IPS DF 6.9 (cell line): ENCODE measurements at regions not wholly inside any gene's neighbourhood (a gene's known extent, or its start where the extent isn't known, plus 50 kb on each side); places are given as distances from the start of the nearest gene placed in this dataset.
"Not testable (repeated sequence)": the region's sequence is repeated elsewhere in the genome, so short reads cannot be mapped to it uniquely, and the experiment has no call there.

Experiments used
- DNase-seq: peaks from one replicate; pipeline ENCODE4 v3.0.0-alpha.2; 2013; ENCODE audit warnings: low read depth, low spot score
- H3K27ac ChIP-seq: one replicate; pipeline ENCODE4 v1.5.1; 2013; ENCODE audit warnings: low read length, control low read depth
- H3K27me3 ChIP-seq: 2 replicates; pipeline ENCODE4 v1.6.1; 2013; ENCODE audit warnings: mild to moderate bottlenecking, low read length; ENCODE audit not compliant: control insufficient read depth, insufficient read depth
- H3K36me3 ChIP-seq: 2 replicates; pipeline ENCODE4 v1.6.1; 2013; ENCODE audit warnings: low read length; ENCODE audit not compliant: control insufficient read depth, insufficient read depth
- H3K4me1 ChIP-seq: 2 replicates; pipeline ENCODE4 v1.6.1; 2013; ENCODE audit warnings: low read length; ENCODE audit not compliant: control insufficient read depth, insufficient read depth
- H3K4me3 ChIP-seq: 2 replicates; pipeline ENCODE4 v1.5.1; 2013; ENCODE audit warnings: mild to moderate bottlenecking, low read length
- H3K9me3 ChIP-seq: 2 replicates; pipeline ENCODE4 v1.6.1; 2013; ENCODE audit warnings: low read length, inconsistent platforms; ENCODE audit not compliant: control insufficient read depth, insufficient read depth
- WGBS: extraction: QIAGEN DNeasy Blood & Tissue Kit; methylation state at CpG from one replicate; pipeline ENCODE4 v1.1.7; 2013; ENCODE audit warnings: mixed read lengths, missing lambda C conversion rate; ENCODE audit not compliant: insufficient read length, insufficient coverage; 5-methylcytosine and 5-hydroxymethylcytosine counted together

GRCh38 chr4:144845411-144845810 lies 199.5 kb downstream of the HHIP start:
- Histone ChIP-seq H3K4me3 (no peak overlapping the region), H3K27me3 (no peaks in the 10 kb centered on the region), H3K36me3 (no peaks in the 10 kb centered on the region), H3K9me3 (no peaks in the 10 kb centered on the region), H3K27ac (no peak overlapping the region), H3K4me1 (no peaks in the 10 kb centered on the region)
- DNase-seq: no peak
- no CpG with 5 or more reads among the region's 8 CpGs for WGBS

DNA sequence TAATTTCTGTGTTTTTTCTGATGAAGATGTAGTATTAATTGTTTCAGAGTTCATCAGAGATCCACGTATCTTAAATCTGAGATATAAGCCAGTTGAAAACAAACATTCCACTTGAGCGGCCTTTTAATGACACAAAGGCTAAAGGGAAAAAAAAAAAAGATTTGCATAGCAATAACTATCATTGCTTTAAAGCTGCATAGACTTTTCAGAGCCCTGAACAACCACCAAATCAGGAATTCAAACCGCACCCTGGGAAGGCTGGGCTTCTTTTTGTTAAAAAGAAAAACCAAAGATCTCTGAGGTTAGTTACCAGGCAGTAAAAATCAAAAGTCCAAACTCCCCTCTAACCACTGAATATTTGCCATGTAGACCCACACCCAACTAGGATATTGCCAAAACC lies 206.0 kb downstream of the HHIP start:
- no peaks in the 10 kb centered on the region for H3K4me1 ChIP-seq
- H3K27me3 ChIP-seq: no peaks in the 10 kb centered on the region
- DNase-seq: no peak
- H3K4me3 ChIP-seq: no peak overlapping the region
- no peaks in the 10 kb centered on the region for H3K9me3 ChIP-seq
- H3K36me3 ChIP-seq: no peaks in the 10 kb centered on the region
- H3K27ac ChIP-seq: no peak overlapping the region
- no CpG with 5 or more reads among the region's 3 CpGs for WGBS

DNA sequence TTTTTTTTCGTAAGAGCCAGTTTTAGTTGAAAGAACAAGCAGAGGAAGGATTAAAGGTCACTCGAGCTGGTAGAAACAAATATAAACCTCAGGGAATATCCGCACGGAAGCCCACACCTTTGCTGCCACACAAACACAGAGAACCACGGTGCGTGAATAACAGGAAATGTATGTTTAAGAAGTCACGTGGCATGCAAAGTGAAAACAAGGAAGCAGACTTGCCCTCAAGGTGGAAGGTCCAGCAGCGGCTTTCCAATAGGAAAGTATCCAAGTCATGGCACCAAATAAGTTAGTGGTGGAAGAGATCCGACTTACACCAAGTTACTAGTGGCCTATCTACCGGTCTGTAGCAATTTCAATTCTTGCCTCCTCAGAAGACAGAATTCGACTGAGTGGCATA lies 215.5 kb downstream of the HHIP start:
- Histone ChIP-seq H3K36me3 (no peaks in the 10 kb centered on the region), H3K4me1 (no peaks in the 10 kb centered on the region), H3K27me3 (no peaks in the 10 kb centered on the region), H3K27ac (no peak overlapping the region), H3K9me3 (no peaks in the 10 kb centered on the region), H3K4me3 (no peak overlapping the region)
- WGBS: no CpG with 5 or more reads among the region's 11 CpGs
- DNase-seq: no peak

- no peak overlapping the region for H3K4me3 ChIP-seq
- no CpG with 5 or more reads among the region's 2 CpGs for WGBS
- no peaks in the 10 kb centered on the region for H3K4me1 ChIP-seq
- no peaks in the 10 kb centered on the region for H3K36me3 ChIP-seq
- no peaks in the 10 kb centered on the region for H3K9me3 ChIP-seq
- H3K27ac ChIP-seq: no peak overlapping the region
- H3K27me3 ChIP-seq: no peaks in the 10 kb centered on the region
- no peak for DNase-seq
Observed at GRCh38 chr4:144862210-144862609, 216.3 kb downstream of the HHIP start.

DNA sequence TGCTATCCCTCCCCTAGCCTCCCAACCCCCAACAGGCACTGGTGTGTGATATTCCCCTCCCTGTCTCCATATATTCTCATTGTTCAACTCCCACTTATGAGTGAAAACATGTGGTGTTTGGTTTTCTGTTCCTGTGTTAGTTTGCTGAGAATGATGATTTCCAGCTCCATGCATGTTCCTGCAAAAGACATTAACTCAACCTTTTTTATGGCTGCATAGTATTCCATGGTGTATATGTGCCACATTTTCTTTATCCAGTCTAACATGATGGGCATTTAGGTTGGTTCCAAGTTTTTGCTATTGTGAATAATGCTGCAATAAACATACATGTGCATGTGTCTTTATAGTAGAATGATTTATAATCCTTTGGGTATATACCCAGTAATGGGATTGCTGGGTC lies 218.9 kb downstream of the HHIP start:
- H3K4me3 ChIP-seq, H3K27ac ChIP-seq, H3K9me3 ChIP-seq, DNase-seq, H3K36me3 ChIP-seq, H3K4me1 ChIP-seq, H3K27me3 ChIP-seq: not testable (repeated sequence)

DNA sequence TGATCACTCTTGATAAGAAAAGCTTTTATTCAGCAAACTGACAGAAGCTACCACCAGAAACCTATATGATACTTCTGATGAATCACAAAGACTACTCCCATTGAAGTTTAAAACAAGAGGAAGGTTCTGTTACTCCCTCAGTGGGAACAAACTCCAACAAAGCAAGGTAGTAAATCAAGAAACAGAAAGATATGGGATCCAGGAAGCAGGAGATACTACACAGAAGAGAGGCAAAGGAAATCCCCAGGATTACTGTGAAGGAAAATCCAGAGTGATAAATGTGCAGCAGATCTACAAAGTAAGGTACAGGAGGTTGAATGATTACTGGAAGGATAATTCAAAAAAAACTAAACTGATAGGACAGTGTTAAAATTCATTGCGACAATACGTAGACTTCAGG lies 222.4 kb downstream of the HHIP start:
- Histone ChIP-seq H3K4me1 (no peaks in the 10 kb centered on the region), H3K36me3 (no peaks in the 10 kb centered on the region), H3K4me3 (no peak overlapping the region), H3K27ac (no peak overlapping the region), H3K27me3 (no peaks in the 10 kb centered on the region), H3K9me3 (no peaks in the 10 kb centered on the region)
- DNase-seq: no peak
- WGBS: no CpG with 5 or more reads among the region's 2 CpGs

GRCh38 chr4:144872508-144873225 lies 225.3 kb downstream of the ANAPC10 start:
- Histone ChIP-seq H3K9me3 (no peaks in the 10 kb centered on the region), H3K4me1 (no peaks in the 10 kb centered on the region), H3K36me3 (no peaks in the 10 kb centered on the region), H3K4me3 (no peak overlapping the region), H3K27ac (no peak overlapping the region), H3K27me3 (no peaks in the 10 kb centered on the region)
- no peak for DNase-seq
- no CpG with 5 or more reads among the region's 10 CpGs for WGBS

- no peaks in the 10 kb centered on the region for H3K36me3 ChIP-seq
Observed at GRCh38 chr4:144873226-144873990, 224.6 kb downstream of the ANAPC10 start.

DNA sequence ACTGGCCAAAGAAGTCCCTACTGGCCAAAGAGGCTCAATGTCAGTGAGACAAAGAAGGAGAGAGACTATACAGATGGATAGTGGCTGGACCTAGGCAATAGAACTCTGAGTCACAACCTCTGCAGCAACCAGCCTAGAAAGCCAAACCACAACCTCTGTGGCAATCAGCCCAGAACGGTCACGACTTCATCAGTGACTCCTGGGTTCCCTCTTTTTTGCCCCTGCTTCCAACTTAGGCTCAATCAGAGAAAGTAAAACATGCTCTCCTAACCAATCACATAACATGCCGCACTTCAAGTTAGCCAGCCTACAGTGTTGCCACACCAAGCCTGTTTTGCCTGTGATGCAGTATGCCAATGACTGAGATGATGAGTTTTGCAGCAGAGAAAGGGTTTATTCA lies 203.4 kb downstream of the ANAPC10 start:
- no peaks in the 10 kb centered on the region for H3K4me1 ChIP-seq
- DNase-seq: no peak

More at GRCh38 chr4:144873226-144873990, 224.6 kb downstream of the ANAPC10 start:
- Histone ChIP-seq H3K27ac (no peak overlapping the region), H3K9me3 (no peaks in the 10 kb centered on the region), H3K4me1 (no peaks in the 10 kb centered on the region), H3K27me3 (no peaks in the 10 kb centered on the region), H3K4me3 (no peak overlapping the region)
- WGBS: no CpG with 5 or more reads among the region's 3 CpGs
- DNase-seq: no peak

GRCh38 chr4:144899393-144899792 lies 198.6 kb downstream of the ANAPC10 start:
- H3K36me3 ChIP-seq: no peaks in the 10 kb centered on the region

More for the DNA sequence above, 203.4 kb downstream of the ANAPC10 start:
- no peak overlapping the region for H3K27ac ChIP-seq
- no peaks in the 10 kb centered on the region for H3K27me3 ChIP-seq
- no peak overlapping the region for H3K4me3 ChIP-seq
- H3K36me3 ChIP-seq: no peaks in the 10 kb centered on the region
- H3K9me3 ChIP-seq: no peaks in the 10 kb centered on the region
- no CpG with 5 or more reads among the region's 3 CpGs for WGBS

GRCh38 chr4:144901141-144901540 lies 196.9 kb downstream of the ANAPC10 start:
- Histone ChIP-seq H3K9me3 (no peaks in the 10 kb centered on the region), H3K27ac (no peak overlapping the region), H3K36me3 (no peaks in the 10 kb centered on the region), H3K4me1 (no peaks in the 10 kb centered on the region), H3K27me3 (no peaks in the 10 kb centered on the region), H3K4me3 (no peak overlapping the region)
- no peak for DNase-seq
- no CpG with 5 or more reads among the region's 2 CpGs for WGBS

More at GRCh38 chr4:144899393-144899792, 198.6 kb downstream of the ANAPC10 start:
- Histone ChIP-seq H3K27ac (no peak overlapping the region), H3K9me3 (no peaks in the 10 kb centered on the region), H3K4me1 (no peaks in the 10 kb centered on the region), H3K27me3 (no peaks in the 10 kb centered on the region), H3K4me3 (no peak overlapping the region)
- no peak for DNase-seq
- no CpG with 5 or more reads among the region's 3 CpGs for WGBS
